ENCODE measurements at regions not wholly inside any gene's neighbourhood (a gene's known extent, or its start where the extent isn't known, plus 50 kb on each side); places are given as distances from the start of the nearest gene placed in this dataset.

DNA sequence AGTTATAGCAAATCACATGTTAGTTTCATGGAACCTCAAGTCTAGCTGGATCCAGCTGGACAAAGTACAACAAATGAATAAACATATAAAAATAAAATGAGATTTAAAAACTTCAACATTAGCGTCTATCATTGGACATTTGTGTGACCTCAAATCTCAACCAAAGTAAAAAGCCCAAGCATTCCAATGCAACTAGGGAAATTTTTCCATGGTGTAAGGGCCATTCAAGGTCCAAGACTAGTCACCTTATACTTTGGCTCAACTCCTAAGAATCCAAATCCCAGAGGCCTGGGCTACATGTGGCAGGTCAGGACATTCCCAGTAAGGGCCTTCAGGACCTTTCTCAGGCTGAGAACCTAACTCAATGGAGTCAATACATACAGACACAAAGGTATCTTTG, 137.4 kb upstream of the DMAC1 start:
- TF ChIP-seq, protein P1, sequence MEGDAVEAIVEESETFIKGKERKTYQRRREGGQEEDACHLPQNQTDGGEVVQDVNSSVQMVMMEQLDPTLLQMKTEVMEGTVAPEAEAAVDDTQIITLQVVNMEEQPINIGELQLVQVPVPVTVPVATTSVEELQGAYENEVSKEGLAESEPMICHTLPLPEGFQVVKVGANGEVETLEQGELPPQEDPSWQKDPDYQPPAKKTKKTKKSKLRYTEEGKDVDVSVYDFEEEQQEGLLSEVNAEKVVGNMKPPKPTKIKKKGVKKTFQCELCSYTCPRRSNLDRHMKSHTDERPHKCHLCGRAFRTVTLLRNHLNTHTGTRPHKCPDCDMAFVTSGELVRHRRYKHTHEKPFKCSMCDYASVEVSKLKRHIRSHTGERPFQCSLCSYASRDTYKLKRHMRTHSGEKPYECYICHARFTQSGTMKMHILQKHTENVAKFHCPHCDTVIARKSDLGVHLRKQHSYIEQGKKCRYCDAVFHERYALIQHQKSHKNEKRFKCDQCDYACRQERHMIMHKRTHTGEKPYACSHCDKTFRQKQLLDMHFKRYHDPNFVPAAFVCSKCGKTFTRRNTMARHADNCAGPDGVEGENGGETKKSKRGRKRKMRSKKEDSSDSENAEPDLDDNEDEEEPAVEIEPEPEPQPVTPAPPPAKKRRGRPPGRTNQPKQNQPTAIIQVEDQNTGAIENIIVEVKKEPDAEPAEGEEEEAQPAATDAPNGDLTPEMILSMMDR (IDR thresholded peaks at IDR 0.05; ENCODE audit: low read depth, low read length, missing input control), result no peak
- TF ChIP-seq YY1 (IDR thresholded peaks at IDR 0.05), result no peak
- no peak for TF ChIP-seq ZBTB33 (IDR thresholded peaks at IDR 0.05)
- no peak for TF ChIP-seq MAX (IDR thresholded peaks at IDR 0.05)
- TF ChIP-seq SP1 (IDR thresholded peaks at IDR 0.05), result no peak
- TF ChIP-seq EGR1 (IDR thresholded peaks at IDR 0.05; ENCODE audit: low read depth in 2 of 2), result no peak
- TF ChIP-seq GABPA (IDR thresholded peaks at IDR 0.05 in 1 of 2, conservative IDR thresholded peaks at IDR 0.05 in 1 of 2), result no peak
- no peak for TF ChIP-seq RAD21 (IDR thresholded peaks at IDR 0.05)
- no peak for TF ChIP-seq TAF1 (conservative IDR thresholded peaks at IDR 0.05)
- TF ChIP-seq REST (IDR thresholded peaks at IDR 0.05), result no peak
